ENCODE measurements at regions not wholly inside any gene's neighbourhood (a gene's known extent, or its start where the extent isn't known, plus 50 kb on each side); places are given as distances from the start of the nearest gene placed in this dataset.

DNA sequence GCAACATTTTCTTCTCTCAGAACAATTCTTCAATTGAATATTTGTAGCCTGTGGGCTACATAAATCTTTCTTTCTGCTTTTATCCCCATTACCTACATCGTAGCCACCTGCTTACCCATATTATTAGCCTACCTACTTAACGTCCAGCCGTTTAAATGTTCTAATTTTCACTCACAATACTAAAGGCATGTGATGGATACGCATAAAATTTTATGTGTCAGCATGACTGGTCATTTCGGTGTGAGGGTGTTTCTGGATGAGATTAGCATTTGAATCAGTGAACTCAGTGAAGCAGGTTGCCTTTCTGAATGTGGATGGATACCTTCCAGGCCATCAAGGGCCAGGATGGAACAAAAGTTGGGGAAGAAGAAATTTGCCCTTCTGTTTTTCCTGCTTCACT is 1722.5 kb upstream of the ACO1 start:
- DNase-seq: no peak

DNA sequence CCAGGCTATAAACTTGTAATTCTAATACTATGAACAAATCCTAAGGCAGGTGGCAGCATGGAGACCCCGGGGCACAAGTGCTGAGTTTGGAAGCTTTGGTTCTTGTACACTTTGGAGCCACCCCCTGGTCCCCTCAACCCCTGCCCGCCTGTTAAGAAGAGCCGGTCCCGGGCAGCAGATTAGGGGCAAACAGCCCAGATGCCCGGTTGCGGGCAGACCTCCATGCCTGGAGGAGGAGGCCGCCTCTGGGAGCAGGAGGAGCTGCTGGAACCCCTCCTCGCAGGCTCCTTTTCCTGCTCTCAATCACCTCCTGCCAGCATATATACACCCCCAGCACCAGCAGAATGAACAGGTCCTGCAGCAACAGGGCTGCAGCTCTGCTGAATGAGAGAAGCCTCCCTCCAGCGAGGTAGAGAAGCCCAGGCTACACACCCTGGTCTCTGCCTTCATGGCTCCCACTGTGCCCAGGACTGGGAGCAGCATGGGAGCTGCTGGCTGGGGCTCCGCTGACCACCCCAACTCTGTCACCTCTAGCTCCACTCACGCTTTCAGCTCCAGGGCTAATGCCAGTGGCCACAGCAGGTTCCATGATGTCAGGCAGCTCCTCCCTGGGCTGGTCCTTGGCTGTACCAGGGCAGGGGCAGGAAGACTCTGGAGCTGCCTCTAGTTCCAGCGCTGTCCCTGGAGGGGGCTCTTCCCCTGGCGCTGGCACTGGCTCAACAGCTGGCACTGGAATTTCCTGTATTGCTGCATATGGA is 1713.5 kb upstream of the ACO1 start:
- DNase-seq: no peak

DNA sequence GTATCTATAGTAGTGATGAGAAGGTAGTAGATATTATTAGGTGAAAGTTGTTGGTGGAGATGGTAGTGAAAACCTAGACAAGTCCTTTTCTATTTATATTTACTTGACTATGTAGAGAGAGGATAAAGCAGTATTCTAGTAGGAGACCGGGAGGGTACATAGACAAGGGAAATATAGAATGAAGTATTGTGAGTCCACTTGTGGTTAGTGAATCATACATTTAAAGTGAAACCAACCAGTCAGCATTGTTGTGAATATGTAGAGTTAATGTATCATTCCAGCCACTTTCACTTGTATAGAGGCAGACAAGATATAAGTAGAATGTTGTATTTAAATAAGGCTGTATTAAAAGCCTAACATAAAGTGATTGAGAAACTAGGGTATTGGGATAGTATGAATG is 1711.3 kb upstream of the ACO1 start:
- DNase-seq: no peak

DNA sequence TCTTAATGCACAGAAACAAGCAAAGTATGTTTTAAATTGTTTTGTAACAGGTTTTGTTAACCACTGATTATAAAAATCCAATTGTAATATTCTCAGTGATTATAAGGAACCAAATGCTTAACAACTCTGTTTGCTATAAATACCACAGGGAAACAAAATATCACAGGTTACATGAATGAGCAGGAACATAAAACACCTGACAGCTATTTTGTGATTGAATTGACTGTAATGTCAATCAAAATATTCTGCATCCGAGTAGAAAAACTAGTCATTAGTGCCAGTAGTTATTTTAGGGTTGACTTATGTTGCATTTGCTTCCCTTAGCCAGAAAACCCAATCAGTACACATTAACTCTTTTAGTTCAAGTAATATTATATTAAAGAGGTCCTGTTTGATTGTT is 1707.8 kb upstream of the ACO1 start:
- DNase-seq: no peak

DNA sequence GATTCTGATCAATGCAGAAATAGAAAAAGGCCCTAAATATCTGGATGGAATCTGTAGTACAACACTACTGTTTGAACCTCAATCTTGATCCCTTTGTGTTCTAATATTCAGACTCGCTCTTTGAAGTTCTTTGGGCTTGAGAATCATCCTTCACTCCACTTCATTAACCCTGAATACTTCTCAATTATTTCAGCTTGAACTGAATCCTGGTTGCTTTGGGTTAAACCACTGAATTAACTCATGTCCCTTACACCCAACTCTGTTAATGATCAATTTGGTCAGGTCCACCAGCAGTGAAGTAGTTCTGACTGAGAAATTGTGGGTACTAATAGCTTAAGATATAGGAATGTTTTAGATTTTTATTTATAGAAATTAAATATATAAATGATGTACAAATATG is 1707.2 kb upstream of the ACO1 start:
- no peak for DNase-seq

DNA sequence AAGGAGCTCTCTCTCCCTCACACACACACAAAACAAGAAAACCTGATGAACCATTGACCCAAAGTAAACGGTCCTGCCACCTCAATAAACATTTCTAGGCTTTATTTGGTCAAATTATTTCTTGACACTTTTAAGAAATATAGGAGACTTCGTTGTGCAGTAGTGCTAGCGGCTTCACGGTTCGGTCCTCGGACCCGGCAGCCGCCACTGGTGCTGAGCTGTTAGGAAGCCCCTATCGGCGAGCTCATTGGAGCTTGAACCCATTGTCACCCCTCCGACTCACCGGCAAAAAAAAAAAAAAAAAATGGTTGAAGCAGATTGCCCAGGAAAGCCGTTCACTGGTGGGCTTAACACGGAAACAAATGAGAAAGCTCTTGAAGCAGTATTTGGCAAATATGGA is 1695.6 kb upstream of the ACO1 start:
- DNase-seq: no peak

DNA sequence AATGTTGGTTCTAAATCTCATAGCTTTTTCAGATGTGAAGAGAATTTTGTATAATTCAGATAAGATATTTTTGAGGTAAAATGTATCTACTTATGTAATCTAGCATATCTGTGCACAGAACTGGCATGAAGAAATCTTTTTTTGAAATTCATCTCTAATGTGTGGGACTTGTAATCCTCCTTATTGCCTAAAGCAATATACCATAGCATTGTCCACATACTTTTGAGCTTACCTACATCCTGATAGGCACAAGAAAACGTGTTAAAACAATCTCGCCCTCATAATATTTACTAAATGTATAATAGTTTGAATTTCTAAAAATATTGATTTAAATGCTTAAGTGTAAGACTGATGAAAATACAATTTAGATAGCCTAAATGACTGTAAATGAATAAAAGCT is 1686.5 kb upstream of the ACO1 start:
- no peak for DNase-seq

DNA sequence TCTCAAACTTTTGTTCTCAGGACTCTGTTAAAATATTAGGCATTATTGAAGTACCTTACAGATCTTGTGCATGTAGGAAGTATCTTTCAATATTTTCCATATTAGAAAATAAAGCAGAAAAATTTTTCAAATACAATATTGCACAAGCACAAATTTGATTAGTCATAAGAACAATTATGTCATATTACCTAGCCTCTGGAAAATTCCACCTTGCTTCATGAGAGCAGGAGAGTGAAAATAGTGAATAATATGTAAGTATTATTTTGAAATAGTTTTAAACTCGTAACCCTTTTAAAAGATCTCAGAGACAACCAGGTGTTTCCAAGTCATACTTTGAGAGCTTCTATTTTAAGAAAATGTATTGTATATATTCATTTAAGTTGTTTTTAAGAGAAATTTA is 1672.9 kb upstream of the ACO1 start:
- no peak for DNase-seq

DNA sequence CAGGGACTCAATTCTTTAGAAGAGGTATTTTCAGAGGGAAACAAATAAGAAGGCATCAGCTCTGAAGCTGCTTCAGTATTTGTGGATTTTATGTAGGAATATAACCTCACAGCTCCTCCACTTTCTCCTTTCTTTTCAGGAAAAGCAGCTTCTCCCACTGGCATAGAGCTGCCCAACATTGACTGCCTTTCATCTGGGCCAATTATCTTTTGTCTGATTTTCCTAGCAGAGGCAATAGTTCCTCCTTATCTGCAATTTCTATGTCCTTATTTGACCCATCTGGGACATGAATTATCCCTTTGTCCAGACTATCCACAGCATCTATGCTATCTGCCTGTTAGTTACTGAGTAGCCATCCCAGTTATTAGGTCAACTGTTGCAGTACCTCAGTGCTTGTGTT is 1671.2 kb upstream of the ACO1 start:
- no peak for DNase-seq

DNA sequence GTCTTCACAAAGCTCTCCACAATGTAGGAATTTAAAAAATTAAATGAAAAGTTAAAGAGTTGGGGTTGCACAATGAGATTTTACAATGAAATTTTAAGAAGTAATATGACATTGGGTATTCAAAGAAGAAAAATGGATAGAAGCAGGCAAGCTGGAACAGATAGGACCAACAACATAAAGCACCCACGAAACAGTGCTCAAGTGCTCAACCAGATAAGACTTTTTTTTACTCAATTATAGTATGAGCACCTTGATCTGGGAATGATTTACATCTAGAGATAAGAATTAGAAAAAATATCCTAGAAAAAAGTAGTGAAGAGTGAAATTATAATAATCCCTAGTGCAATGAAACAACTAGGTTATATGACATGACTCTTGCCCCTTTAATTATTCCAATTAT is 1670.1 kb upstream of the ACO1 start:
- DNase-seq: no peak

DNA sequence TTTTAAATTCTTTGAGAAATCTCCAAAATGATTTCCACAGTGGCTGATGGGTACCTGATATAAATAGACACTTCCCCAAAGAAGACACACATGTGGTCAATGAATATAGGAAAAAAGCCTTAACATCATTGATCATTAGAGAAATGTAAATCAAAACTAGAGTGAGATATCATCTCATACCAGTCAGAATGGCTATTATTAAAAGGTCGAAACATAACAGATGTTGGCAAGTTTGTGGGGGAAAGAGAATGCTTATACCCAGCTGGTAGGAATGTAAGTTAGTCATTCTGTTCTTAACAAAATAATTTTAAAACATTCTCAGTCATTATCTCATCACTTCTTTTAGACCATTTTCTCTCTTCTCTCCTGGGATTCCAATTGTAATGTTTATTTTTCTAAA is 1666.0 kb upstream of the ACO1 start:
- no peak for DNase-seq

DNA sequence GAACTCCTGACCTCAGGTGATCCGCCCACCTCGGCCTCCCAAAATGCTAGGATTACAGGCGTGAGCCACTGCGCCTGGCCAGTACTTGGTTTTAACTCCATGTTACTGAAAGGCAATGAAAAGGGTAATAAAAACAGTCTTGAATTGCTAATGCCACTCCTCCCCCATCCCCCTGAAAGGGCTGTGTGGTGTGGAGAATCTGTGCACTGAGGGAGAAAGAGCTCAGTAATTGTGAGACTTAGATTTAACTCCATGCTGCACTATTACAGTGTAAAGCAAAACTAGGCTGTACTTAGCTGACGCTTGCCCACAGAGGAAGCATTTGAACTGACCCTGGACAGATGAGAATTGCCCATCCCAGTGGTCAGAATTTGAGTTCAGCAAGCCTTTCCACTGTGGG is 1662.4 kb upstream of the ACO1 start:
- DNase-seq: no peak

DNA sequence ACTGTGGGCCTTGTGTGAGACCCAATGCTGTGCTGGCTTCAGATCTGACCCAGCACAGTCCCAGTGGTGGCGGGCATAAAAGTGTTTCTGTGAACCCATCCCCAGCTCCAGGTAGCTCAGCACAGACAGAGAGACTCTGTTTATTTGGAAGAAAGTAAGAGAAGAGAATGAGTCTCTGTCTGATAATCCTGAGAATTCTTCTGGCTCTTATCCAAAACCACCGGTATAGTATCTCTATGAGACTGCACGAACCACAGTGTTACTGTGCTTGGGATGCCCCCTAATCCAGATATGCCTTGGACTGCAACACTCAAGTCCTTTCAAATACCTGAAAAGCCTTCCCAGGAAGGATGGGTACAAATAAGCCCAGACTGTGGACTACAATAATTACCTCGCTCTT is 1660.8 kb upstream of the ACO1 start:
- no peak for DNase-seq

DNA sequence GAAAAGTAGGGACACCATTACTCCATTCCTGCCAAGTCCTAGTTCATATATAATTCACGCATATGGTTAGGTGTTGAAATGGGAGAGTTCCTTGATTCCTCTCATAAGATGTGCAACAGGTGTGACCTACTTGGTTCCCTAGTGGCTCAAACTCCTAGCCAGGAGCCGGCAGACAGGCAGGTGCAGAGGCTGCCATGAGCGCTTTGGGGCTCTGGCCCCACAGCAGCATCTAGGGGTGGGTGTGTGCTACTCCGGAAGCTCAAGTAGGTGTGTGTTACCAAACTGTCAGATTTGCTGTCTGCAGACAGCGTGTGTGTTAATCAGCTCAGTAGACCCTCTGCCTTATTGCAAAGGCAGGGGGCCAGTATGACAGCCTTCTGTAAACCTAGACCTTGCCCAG is 1652.4 kb upstream of the ACO1 start:
- DNase-seq: no peak

DNA sequence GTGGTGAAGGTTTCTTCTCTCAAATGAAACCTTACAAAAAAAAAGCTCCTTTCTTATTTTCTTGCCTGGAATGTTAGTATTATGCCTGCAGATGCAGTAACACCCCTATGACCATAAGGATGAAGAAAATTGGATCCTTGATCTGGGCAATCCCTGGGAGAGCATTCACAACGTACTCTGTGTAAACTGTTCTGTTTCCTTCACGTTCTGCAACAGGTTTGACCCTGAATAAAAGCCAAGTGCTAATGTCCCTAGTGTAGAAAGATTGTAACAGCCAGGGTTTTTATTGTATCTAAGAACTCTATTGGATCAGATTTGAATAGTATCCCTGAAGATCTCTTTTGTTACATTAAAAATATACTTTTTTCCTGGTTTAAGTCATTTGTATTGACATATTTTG is 1639.6 kb upstream of the ACO1 start:
- no peak for DNase-seq

DNA sequence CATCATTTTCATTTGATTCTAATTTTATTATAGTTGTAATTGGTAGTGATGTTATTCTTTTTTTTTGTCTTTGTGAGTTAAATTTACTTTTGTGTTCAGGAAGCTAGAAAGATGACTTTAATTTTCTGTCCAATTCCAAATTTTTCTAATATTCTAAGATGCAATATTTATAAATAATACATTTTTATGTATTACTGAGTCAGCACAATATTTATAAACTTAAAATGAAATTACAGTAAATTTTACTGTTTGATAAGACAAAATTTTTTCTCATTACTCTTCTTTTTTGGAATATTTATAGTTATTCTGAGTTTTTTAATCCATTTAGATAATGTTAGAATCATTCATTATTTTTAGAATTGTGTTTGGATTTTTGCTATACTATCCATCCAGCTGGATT is 1637.9 kb upstream of the ACO1 start:
- no peak for DNase-seq

DNA sequence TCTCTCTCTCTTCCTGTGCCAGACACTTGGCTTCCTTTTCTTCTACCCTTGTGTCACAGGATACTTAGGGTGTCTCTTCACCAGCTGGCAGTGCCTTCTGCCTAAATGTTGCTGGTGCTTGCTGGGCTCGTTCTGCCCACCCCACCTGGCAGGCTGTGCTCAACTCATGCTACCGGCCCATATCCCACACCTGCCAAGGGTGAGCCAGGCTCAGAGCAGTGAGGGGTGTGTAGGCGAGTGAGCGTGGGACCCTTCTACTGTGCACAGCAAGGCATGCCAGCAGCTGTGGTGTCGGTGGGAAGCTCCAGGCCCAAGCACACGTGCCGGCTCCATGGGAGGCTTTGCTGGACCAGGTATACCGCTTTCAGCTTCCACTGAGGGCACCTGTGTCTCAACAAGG is 1626.7 kb upstream of the ACO1 start:
- no peak for DNase-seq

DNA sequence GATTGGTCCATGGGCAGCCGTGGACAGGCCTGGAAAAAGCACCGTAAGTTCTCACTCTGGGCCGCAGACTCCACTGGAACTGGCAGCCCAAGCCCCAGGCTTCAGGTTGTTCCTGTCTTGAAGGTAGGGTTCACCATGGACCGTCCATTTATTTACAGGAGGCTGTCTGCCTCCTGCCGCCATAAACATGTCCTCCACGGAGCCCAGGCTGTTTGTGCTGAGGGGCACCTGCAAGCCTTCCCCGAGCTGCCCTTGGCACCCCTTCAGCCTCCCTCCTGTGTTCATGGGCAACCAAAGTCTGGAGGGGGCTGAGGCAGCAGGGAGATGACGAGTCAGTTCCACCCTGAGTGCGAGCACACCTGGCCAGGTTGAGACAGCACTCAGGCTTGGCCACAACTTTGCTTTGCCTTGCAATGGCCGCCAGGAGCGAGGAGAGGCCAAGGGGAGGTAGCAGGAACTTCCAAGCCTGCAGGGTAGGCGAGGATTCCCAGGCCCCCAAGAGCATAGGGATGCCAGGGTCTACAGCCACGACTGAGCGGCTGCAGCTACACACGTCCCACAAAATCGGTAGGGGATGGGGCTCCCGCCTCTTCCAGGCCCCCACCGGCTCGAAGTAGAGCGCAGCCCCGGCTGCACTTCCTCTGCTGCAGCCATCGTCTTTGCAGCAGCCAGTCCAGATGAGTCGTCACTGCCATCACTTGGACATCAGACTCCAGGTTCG is 1625.6 kb upstream of the ACO1 start:
- no peak for DNase-seq

DNA sequence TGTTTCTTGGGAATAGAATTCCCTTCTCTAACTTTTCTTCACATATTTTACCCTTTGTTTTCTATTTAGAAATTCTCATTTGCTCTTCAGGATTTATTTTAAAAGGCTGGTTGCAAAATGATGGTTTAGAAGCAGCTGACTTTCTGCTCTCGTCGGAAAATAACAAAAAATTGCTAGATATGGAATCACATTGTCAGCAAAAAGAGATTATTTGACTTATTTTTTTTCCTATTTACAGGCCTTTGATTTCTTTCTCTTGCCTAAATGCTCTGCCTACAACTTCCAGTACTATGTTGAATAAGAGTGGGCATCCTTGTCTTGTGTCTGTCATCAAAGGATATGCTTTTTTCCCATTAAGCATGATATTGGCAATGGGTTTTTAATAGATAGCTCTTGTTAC is 1619.1 kb upstream of the ACO1 start:
- no peak for DNase-seq

DNA sequence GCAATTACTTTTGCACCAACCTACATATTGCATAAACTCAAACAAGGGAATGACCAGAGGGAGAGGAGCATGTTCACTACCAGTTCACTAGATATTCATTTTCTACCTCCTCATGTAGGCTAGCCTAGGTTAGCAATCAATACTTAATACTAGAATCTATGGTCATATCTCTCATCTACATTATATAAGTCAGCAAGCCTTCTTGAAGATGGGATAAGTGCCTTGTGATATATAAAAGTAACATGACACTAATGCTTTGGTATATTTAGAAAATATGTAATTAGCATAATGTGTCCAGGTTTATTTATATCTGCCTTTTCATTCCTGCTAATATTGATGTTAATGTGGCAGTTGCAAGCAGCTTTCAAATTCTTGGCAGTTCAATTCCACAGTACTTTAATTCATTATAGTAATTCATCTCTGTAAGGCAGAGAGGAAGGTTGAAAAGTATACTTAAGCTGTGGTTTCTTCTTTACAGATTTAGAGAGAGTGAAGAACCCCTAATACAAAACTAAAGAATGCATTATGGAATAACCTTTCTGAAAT is 1613.2 kb upstream of the ACO1 start:
- no peak for DNase-seq

DNA sequence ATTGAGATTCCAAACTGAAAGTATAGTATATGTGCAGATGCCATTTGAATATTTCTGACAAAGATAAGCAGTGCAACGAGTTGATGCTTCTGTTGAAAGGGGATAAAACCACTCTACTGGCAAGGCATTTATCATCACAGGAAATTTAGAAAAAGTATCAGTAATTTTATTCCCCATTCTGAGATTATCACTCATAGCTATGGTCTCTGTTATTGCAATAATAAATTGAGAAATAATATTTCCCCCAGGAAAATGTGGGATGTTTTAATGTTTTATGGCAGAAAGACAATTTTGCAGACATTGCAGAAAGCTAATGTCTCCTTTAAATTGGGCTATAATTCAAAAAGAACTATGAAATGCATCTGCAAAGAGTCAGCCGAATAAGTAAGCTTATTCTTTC is 1612.7 kb upstream of the ACO1 start:
- no peak for DNase-seq

DNA sequence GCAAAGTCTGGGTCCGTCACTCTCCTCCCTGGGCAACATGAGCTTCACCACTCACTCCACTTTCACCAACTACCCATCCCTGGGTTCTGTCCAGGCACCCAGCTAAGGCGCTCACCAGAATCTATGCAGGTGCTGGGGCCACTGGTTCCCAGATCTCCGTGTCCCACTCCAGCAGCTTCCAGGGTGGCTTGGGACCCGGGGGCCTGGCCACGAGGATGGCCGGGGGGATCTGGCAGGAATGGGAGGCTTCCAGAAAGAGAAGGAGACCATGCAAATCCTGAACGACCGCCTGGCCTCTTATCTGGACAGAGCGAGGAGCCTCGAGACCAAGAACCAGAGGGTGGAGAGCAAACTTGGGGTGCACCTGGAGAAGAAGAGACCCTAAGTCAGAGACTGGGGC is 1611.0 kb upstream of the ACO1 start:
- no peak for DNase-seq

DNA sequence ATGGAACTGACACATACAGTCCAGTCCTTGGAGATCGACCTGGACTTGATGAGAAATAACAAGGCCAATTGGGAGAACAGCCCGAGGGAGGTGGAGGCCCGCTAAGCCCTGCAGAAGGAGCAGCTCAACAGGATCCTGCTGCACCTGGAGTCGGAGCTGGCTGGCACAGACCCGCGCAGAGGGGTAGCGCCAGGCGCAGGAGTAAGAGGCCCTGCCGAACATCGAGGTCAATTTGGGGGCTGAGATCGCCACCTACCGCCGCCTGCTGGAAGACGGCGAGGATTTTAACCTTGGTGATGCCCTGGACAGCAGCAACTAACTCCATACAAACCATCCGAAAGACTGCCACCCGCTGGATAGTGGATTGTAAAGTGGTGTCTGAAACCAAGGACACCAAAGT is 1610.1 kb upstream of the ACO1 start:
- no peak for DNase-seq

DNA sequence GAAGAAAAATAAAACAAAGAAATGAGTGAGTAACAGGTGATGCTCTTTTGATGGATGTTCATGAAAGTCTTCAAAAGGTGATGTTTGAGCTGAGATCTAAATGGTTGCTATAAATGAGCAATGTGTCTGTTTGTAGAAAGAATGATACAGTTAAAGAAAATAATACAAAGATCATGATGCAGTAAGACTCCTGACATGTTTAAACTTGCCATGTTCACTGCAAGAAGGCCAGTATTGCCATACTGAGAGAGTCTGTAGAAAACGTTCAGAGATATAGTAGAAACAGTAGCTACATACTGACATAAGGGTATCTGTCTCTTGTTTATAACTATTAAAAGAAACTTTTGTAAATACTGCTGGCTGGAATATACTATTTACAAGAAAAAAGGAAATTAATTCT is 1609.2 kb upstream of the ACO1 start:
- DNase-seq: no peak

DNA sequence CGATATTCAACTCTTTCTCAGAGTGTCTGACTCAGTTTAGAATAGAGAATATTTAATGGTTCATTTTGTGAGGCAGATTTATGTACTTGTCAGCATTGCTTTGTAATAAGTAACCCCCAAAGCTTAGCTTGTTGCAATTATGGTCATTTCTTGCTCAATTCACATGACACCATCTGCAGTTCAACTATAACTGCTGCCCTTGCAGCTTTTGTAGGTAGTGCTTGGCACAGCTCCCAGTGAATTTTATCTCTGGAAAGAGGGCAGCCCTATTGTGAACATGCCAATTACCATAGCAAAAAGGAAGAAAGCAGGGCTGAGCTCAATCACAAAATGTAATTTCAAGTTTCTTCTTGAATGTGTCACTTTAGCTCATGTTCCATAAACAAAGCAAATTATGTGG is 1587.7 kb upstream of the ACO1 start:
- DNase-seq: no peak
